ENCODE measurements at regions not wholly inside any gene's neighbourhood (a gene's known extent, or its start where the extent isn't known, plus 50 kb on each side); places are given as distances from the start of the nearest gene placed in this dataset.

- Histone ChIP-seq H3K36me3 (ENCODE audit: control insufficient read depth in 4 of 4, insufficient read depth in 4 of 4, low read length in 4 of 4) (no peaks in the 10 kb centered on the region), H3K4me3 (no peak overlapping the region), H3K4me1 (ENCODE audit: control insufficient read depth in 5 of 5, insufficient read depth in 5 of 5, low read length in 5 of 5) (no peaks in the 10 kb centered on the region), H3K9ac (ENCODE audit: insufficient read depth in 1 of 2, low read length in 2 of 2) (no peak overlapping the region), H3K9me3 (ENCODE audit: control insufficient read depth in 4 of 4, insufficient read depth in 3 of 4, low read length in 3 of 4) (peaks cover 0 to 5% (median 0%) of the 10 kb centered on the region in 4 donors), H3K27me3 (ENCODE audit: control insufficient read depth in 3 of 3, insufficient read depth in 3 of 3, low read length in 2 of 3) (peaks cover 0 to under 1% (median 0%) of the 10 kb centered on the region in 3 donors), H3K27ac (ENCODE audit: low read depth in 1 of 2, low read length in 1 of 2) (no peak overlapping the region)
- TF ChIP-seq, protein P1, sequence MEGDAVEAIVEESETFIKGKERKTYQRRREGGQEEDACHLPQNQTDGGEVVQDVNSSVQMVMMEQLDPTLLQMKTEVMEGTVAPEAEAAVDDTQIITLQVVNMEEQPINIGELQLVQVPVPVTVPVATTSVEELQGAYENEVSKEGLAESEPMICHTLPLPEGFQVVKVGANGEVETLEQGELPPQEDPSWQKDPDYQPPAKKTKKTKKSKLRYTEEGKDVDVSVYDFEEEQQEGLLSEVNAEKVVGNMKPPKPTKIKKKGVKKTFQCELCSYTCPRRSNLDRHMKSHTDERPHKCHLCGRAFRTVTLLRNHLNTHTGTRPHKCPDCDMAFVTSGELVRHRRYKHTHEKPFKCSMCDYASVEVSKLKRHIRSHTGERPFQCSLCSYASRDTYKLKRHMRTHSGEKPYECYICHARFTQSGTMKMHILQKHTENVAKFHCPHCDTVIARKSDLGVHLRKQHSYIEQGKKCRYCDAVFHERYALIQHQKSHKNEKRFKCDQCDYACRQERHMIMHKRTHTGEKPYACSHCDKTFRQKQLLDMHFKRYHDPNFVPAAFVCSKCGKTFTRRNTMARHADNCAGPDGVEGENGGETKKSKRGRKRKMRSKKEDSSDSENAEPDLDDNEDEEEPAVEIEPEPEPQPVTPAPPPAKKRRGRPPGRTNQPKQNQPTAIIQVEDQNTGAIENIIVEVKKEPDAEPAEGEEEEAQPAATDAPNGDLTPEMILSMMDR (IDR thresholded peaks at IDR 0.05; ENCODE audit: control extremely low read depth, extremely low read depth): no peak
- ATAC-seq (ENCODE audit: insufficient read depth, low FRiP score) (no peak), DNase-seq (no peak)
- 45 to 50% methylated on average over 2 of the region's 2 CpGs for WGBS, 2 donors
Measured at GRCh38 chrX:5307416-5307815, 921.3 kb downstream of the NLGN4X start.

DNA sequence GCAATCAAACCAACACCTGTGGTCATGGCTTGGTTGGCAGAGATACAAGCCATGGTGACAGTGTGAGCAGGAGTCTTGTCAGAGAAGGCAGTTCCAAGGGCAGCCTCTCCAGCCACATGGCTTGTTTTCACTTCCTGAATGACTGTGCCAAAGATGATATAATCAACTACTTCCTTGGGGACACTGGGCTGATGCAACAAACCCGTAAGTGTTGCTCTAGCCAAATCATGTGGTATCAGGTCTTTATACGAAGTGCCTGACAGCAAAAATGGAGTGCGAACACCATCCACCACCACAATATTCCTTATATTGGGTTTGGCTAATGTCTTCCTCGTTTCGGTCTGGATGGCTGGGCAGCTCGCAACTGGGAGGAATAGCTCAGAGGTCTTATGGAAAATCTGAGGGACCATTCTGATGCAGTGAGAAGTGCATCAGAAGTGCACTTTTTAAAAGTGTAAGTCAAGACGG, 922.0 kb downstream of the NLGN4X start:
- DNase-seq (no peak), ATAC-seq (ENCODE audit: insufficient read depth, low FRiP score) (no peak)
- Histone ChIP-seq H3K9ac (ENCODE audit: insufficient read depth in 1 of 2, low read length in 2 of 2) (no peak overlapping the region), H3K9me3 (ENCODE audit: control insufficient read depth in 4 of 4, insufficient read depth in 3 of 4, low read length in 3 of 4) (peaks cover 0 to 5% (median 0%) of the 10 kb centered on the region in 4 donors), H3K27me3 (ENCODE audit: control insufficient read depth in 3 of 3, insufficient read depth in 3 of 3, low read length in 2 of 3) (peaks cover 0 to 2% (median 0%) of the 10 kb centered on the region in 3 donors), H3K36me3 (ENCODE audit: control insufficient read depth in 4 of 4, insufficient read depth in 4 of 4, low read length in 4 of 4) (no peaks in the 10 kb centered on the region), H3K4me3 (no peak overlapping the region), H3K27ac (ENCODE audit: low read depth in 1 of 2, low read length in 1 of 2) (no peak overlapping the region), H3K4me1 (ENCODE audit: control insufficient read depth in 5 of 5, insufficient read depth in 5 of 5, low read length in 5 of 5) (no peaks in the 10 kb centered on the region)
- WGBS, 2 donors: 68 to 76% methylated on average over 7 of the region's 7 CpGs
- TF ChIP-seq, protein P1 (IDR thresholded peaks at IDR 0.05; ENCODE audit: control extremely low read depth, extremely low read depth): no peak

DNA sequence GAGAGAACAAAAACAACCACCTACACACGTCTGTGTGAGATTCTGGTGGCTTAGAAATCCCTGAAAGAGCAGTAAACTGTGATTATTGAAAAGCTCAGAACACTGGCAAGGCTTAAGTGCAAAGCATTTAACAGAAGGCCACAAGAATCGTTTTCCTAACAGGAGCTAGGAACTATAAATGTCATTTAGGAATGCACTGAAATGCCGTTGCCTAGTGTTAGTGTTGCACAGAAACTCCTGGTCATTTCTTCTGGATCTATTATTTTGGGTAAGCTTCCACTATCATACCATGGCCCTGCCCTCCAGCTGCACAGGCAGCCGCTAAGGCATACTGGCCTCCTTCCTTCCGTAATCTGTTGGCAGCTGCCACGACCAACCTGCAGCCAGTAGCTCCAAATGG, 923.2 kb downstream of the NLGN4X start:
- Histone ChIP-seq H3K9ac (ENCODE audit: insufficient read depth in 1 of 2, low read length in 2 of 2) (no peak overlapping the region), H3K4me1 (ENCODE audit: control insufficient read depth in 5 of 5, insufficient read depth in 5 of 5, low read length in 5 of 5) (no peaks in the 10 kb centered on the region), H3K36me3 (ENCODE audit: control insufficient read depth in 4 of 4, insufficient read depth in 4 of 4, low read length in 4 of 4) (no peaks in the 10 kb centered on the region), H3K4me3 (no peak overlapping the region), H3K27me3 (ENCODE audit: control insufficient read depth in 3 of 3, insufficient read depth in 3 of 3, low read length in 2 of 3) (peaks cover 0 to 2% (median 0%) of the 10 kb centered on the region in 3 donors), H3K27ac (ENCODE audit: low read depth in 1 of 2, low read length in 1 of 2) (no peak overlapping the region), H3K9me3 (ENCODE audit: control insufficient read depth in 4 of 4, insufficient read depth in 3 of 4, low read length in 3 of 4) (peaks cover 0 to 2% (median 0%) of the 10 kb centered on the region in 4 donors)
- no peak for ATAC-seq (ENCODE audit: insufficient read depth, low FRiP score)
- TF ChIP-seq, protein P1 (IDR thresholded peaks at IDR 0.05; ENCODE audit: control extremely low read depth, extremely low read depth): no peak
- no peak for DNase-seq
- 75% methylated on average over 6 of the region's 6 CpGs for WGBS, 2 donors

- TF ChIP-seq, protein P1 (IDR thresholded peaks at IDR 0.05; ENCODE audit: control extremely low read depth, extremely low read depth): no peak
- DNase-seq (no peak), ATAC-seq (ENCODE audit: insufficient read depth, low FRiP score) (no peak)
- H3K27me3 ChIP-seq (ENCODE audit: control insufficient read depth in 3 of 3, insufficient read depth in 3 of 3, low read length in 2 of 3): peaks cover 0 to 5% (median 0%) of the 10 kb centered on the region in 3 donors
- no peaks in the 10 kb centered on the region for H3K36me3 ChIP-seq (ENCODE audit: control insufficient read depth in 4 of 4, insufficient read depth in 4 of 4, low read length in 4 of 4)
- H3K4me3 ChIP-seq: no peak overlapping the region
- 93 to 94% methylated on average over 6 of the region's 6 CpGs for WGBS, 2 donors
- H3K4me1 ChIP-seq (ENCODE audit: control insufficient read depth in 5 of 5, insufficient read depth in 5 of 5, low read length in 5 of 5): no peaks in the 10 kb centered on the region
- H3K27ac ChIP-seq (ENCODE audit: low read depth in 1 of 2, low read length in 1 of 2): no peak overlapping the region
- H3K9ac ChIP-seq (ENCODE audit: insufficient read depth in 1 of 2, low read length in 2 of 2): no peak overlapping the region
- no peaks in the 10 kb centered on the region for H3K9me3 ChIP-seq (ENCODE audit: control insufficient read depth in 4 of 4, insufficient read depth in 3 of 4, low read length in 3 of 4)
Measured at GRCh38 chrX:5295004-5295403, 933.7 kb downstream of the NLGN4X start.

Measured in lung (tissue), 11 donors.